HG03159 (cell line): ENCODE measurements at regions not wholly inside any gene's neighbourhood (a gene's known extent, or its start where the extent isn't known, plus 50 kb on each side); places are given as distances from the start of the nearest gene placed in this dataset.

ENCODE experiments used
- ATAC-seq: cut with Tn5 transposase; IDR thresholded peaks from one replicate; pipeline ENCODE4 v1.9.1; 2021; ENCODE audit warnings: mild to moderate bottlenecking, moderate library complexity; ENCODE audit not compliant: unreplicated experiment

DNA sequence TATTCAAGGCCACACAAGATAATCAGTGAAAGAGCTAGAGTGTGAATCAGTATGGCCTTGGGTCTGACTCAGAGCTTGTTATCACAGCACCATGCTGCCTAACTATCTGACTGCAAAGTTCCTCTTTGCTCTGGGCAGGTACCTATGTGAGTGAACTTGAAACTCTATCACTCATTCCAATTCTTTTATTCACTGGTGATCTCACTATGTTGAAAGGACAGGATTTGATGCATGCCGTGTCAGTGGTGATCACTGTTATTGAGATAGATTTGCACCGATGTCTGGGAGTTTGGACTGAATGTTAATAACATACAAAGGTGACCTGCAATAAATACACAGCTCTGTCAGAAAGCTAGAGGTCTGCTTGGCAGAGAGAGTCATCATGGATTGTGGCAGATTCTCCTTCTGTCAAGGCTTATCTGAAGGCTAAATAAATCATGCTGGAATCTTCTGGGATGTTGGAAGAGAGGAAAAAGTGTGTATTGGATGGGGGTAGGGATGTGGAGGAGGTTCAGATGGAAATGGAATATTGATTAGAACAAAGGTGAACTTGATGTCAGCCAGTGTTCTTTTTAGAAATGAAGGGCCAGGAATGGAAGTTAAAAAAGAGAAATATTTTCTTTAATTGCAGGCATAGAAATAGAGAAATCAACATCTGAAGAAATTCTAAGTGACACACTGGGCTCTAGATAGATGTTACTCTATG, 91.8 kb upstream of the TNC start:
- ATAC-seq: peak; percentile 72

DNA sequence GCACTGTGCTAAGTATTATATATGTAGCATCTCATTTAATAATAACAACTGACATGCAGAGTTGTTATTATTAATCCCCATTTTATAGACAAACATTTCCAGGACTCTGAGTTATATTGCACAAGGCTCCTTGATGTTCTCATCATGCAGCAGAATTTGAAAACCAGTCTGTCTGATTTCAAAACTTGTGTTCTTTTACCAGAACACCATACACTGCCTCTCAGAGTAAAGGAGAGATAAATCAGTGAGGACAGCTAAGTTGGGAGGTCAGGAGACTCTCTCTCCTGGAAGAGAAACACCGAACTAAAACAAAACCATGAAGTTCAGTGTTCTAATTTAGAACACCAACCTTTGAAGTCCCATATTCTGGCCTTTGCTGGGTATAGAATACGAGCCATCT, 92.7 kb upstream of the TNC start:
- ATAC-seq: no peak

DNA sequence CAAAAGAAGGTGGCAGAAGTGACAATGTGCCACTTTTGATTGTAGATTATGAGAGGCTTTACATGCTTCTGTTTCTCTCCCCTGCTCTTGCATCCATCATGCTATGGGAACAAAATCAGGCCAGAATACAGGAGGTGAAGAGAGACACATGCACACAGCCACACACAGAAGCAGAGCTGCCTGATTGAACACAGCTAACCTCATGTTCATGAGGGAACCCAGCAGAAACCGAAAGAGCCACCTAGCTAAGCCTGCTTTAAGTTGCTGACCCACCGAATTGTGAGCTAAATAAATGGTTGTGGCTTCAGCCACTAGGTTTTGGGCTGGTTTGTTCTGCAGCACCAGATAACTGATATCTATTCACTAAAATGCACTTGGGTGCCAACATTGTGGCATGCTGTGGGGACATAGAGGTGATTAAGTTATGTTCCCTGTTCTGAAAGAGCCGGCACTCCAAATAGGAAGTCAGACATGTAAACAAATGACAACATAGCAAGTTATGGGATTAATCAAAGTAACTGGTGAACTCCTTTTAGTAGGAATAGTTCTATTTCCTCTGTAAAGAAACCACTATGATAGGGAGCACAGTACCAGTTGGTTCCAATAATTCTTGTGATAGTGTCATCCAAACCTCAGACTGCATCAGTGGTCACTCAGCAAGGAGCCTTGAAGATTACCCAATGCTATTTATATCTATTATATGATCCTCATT, 93.6 kb upstream of the TNC start:
- peak; percentile 63 for ATAC-seq

DNA sequence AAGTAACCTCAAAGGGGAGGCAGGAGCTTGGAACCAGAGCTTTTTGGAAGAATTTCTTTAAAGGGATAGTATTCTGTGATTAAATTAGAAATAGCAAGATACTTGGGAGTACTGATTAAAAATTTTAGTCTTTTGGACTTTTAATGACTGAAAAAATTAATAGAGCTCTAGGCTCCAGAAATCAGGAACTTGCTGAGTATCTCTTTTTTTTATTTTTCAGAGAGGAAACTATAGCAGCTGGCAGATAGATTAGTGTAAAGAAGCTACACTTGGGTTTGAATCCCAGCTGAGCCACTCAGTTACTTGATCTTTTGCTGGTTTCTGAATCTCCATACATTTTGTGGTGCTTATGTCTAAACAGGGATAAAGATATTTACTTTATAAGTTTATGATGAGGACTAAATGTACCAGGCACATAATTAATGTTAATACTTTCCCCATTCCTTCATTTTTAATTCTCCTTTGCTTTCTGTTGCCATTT, 94.2 kb upstream of the TNC start:
- ATAC-seq: no peak

DNA sequence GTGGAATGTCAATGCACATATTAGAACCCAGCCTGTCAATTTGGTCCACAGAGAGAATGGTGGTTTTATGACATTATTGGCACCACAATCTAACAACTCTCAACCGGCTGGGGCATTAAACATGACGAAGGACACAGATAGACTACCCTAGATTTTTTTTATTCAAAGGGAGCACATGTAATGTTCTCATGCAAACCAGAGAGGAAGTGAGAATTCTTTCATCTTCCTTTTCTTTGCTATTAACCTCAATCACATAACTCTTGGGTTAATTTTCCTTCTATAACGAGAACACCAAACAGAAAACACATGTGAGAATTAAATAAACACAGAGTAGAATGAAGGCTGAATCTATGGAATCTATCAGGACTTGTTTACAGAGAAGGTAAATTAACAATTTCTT, 94.9 kb upstream of the TNC start:
- ATAC-seq: no peak

DNA sequence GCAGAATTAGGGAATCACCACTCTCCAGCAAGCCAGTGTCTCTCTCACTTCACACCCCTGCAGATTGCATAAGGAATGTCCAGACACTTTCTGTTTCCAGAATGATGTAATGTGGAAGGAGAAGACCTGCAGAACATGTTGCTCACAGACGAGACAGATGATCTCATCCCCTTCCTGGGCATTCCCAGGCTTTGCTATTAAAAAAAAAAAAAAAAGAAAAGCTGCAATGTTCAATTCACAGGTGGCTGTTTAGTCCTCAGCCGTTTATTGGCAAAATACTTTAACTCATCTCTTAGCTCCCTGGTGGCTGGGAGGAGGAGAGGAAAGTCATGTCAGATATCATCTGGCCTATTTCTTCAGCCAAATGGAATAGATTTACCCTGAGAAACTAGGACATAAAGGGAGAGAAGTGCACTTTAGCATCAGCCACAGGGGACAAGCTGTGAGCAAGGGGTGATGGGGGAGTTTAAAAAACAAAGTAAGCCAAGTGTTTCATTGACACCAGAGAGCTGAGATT, 95.9 kb upstream of the TNC start:
- ATAC-seq: no peak

DNA sequence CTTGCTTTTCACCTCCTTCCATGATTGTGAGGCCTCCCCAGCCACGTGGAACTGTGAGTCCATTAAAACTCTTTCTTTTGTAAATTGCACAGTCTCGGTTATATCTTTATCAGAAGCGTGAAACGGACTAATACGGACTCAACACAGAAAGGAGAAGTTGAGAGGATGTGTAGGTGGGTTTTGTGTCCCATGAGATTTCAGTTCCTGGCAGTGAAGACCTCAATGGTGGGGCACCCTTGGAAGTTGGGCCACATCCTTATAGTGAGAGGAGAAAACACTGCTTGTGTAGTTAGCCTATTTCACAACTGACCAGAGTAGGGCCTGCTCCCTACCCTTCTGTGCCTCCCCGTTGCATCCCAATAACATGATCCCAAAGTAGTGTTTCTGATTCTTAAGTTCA, 98.9 kb upstream of the TNC start:
- no peak for ATAC-seq

DNA sequence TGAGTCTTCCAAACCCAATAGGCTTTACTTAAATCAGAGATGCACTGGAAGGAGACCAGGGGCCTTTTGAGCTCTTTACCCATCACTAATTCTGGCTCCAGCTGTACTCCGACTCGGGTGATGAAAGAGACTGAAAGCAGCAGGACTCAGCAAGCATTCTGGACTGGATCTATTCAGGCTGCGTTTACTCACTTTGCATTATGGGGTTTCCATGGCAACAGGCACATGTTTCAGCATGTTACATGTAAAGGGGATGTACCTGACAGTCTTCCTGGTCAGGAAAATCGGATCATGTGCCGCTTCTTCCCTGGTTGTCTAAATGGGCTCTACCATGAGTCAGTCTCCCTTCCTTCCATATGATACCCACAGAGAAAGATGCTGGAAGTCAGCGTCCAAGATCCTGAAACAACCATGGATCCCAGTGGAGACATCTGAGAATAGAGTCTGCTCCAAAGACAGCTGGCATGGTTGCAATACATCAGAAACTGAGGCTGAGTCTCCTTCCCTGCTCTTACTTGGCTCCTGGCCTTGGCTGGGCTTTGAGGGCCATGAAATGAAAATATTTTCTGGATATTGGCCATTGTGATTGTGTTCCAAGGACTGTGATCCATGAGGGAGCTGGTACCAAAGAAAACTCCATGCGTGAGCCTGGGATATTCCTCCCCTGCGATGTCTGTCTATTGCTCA, 102.5 kb upstream of the TNC start:
- no peak for ATAC-seq

DNA sequence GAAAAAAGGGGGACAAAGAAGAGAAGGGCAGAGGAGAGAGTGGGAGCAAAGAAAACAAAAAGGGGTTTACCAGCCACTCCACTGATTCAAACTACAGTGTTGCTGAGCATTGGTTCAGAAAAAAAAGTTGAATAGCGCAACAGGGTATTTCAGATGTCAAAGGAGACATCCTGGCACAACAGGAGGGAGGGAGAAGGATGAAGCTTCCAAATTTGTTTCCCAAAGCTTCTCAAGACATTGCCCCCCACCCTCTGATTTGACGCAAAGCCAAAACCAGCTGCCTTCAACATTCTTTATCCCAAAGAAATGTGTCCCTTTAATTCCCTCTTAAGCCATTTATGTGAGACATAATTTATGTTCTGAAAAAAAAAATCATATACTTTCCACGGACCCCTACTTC, 105.5 kb upstream of the TNC start:
- ATAC-seq: no peak

DNA sequence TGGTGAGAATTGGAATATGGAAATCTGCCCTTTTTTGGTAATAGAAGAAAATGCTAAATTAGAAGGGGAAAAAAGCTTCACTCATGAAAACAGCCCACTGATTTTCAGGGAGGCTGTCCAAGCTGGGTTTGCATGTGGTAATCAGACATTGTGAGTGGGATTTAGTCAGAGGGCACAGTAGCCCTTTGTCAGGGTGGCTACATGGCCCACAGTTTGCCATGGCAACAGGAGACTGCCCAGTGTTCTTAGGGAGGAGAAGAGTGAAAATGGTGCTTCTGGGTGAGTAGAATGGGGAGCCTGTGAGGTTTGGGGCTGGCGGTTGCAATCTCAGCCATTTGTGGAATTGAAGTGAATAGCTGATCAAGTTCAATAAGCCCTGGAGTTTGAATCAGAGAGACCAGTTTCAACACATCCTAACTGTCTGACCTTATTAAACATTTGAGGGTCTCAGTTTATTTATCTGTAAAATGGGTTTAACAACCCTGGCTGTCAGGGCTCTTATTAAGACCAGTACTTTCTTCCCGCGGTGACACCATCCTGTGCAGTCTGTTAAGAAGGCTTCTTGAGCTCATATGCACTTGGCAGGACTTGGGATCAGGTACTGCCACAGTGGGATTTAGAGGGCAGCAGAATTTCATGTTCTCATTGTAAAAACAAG, 107.6 kb upstream of the TNC start:
- ATAC-seq: no peak

DNA sequence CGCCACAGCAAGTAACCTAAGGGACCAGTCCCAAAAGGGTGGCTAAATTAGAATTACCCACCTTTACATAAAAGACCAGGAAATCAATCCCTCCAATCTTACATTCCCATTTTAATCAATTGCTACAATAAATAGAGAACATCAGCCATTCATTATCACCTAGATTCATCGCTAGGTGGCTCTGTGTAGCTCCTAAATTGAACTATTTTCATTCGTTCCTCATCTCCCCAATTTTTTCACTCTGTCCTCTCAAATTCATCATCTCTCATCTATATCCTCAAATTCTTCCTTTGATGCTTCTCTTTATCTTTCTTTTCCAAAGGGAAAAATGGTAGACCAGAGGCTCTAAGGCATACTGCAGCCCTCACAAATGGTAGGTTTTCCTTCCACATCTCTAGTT, 108.2 kb upstream of the TNC start:
- ATAC-seq: no peak

DNA sequence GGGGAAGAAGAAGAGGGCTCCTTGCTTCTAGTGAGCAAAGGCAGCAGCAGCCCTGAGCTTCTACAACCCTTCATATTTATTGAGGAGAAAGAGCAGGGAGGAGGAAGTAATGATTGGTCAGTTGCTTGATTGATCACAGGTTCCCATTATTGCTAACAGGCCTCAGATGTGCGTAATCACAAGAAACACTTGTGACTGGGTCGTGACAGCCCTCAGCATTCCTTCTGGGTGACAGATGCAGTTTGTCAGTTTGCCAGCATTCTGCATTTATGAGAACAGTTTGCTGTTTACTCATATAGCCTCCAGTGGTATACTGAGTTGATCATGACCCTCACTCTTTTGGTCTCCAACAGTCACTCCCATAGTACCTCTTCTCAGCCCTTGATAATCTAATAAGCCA, 111.5 kb upstream of the TNC start:
- no peak for ATAC-seq

DNA sequence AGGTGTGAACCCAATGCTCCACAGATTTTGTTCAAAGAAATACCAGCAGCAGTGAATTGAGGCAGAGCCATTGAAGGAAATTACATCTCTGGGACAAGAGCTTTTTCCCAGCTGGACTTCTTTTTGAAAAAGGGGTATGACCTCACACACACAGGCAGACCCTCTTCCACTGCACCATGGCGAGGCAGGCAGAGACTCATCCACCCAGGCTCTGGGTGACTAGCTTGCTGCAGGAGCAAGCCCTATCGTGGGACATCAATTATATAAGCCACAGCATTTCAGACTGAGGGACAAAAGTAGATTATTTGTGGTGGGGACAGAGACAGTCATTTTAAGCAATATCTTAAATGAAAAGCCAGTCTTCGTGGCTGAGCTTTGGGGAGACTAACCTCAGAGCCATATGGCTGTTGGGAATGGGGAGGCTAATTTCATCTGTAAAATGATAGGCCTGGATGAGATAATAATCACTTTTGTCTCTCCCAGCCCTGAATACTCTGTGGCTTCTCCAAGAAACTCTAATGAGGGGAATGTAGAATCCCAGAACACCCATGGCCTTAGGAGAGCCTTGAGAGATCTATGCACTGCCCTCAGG, 113.1 kb upstream of the TNC start:
- ATAC-seq: no peak

DNA sequence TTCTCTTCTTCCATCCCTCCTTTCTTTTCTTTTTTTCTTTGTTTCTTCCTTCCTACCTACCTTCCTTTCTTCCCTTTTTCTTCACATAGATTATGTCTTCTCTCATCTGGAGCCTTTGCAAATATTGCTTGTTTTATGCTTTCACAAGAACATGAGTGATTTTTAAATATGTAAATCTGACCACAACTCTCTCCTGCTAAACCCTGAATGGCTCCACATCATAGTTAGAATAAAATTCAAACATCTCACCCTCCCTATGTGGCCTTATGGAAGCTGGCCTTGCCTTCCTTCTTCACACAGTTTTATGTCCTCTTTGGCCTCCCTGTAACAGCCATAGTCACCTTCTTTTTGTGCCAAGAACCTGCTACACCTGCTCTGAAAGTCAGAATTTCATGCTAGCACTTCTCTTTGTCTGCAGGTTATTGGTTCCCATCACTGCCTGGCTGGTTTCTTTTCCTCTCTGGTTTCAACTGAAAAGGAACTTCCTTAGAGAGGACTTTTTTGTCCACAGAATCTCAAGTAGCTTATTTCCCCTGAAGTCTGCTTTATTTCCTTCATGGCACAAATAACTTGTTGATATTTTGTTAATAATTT, 114.3 kb upstream of the TNC start:
- no peak for ATAC-seq

DNA sequence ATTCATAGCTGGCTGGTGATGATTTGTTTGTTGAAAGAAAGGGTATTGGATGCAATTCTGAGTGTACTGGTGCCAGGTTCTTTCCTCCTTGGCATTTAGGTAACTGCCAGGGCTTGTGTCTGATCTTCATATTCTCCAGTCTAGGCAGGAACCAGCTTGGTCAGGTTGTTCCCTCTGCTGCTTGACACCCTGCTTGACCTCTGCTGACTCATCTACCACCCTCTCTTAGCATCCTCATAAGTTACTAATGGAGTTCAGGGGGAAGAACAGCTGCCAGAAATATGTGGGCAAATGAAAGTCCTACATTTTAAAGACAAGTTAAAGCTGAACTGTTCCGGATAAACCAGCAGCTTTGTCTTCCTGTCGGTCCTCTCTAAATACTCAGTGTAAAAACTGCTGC, 116.1 kb upstream of the TNC start:
- peak; percentile 76 for ATAC-seq

DNA sequence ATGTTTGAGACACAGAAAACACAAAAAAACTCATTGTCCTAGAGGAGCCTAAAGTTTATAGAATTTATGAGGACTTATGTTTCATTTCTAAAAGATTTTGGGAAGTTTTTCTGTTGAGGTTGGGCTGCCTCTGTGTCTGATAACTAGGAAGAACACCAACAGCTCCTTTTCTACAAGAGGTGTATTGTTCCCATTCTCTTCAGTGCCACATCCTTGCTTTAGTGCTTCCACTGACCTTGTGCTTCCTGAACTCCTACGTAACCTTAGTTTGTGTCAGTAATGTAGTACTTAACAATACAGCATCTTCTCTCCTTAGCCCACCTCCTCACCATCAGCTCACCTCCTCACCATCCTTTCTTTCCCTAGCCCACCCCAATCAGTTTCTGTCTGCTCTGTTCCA, 117.3 kb upstream of the TNC start:
- no peak for ATAC-seq

DNA sequence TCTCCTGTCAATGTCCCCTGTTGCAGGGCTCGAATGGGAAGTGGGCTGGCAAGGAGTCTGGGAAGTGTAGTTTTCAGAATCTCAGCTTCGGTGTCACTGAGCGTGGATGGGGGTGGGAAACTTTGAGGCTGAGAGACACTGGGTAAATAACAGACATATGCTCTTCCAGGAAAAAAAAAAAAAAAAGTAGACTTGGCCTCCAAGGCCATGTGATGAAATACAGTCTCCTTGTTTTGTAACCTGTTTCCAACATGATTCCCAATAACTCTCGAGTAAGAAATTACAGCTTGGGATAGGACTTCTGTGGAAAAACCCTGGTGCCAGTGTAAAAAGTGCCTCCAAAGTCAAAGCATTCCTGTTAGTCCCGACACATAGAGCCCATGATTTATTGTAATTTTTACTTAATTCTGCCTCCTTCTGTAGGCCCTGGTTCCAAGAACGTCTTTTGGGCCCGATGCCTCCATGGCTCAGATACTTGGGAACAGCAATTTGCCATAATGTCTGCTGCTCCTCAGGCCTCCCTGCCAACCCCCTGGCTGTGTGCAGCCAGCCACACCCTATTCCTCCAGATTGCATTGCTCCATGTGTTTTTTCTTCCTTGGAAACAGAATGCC, 119.5 kb upstream of the TNC start:
- ATAC-seq: no peak

DNA sequence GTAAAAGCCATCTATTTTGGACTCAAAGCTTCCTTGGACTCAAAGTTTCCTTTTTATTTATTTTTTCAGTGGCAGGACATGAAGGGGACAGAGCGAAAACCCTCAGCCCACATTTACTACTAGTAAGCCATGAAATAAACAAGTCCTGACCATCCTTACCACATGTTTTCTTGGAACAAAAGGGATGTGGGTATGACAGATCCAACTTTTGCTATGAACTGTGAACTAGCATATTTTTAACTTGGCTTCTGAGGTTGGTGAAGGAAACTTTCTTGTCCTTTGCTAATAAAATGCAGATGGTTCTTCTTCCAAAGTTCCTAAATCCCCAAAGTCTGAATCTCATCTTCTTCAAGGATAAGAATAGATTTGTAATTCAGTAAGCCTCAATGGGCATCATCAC, 122.7 kb upstream of the TNC start:
- ATAC-seq: no peak

DNA sequence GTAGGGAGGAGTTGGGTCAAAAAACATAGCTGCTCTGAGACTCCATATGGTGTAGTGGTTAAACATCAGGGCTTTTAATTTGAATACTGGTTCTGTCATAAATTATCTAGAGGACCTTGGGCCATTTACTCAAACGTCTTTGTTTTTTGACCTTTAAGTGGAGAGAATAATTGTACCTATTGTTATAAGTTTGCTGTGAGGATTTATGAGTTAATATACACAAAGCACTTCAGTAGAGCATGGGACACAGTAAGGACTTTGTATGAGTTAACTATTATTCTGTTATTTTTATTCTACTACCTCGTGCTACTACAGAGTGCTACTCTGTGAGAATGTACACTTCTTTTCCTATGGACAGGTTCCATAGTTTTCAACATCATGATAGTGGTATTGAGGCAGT, 123.7 kb upstream of the TNC start:
- ATAC-seq: no peak

DNA sequence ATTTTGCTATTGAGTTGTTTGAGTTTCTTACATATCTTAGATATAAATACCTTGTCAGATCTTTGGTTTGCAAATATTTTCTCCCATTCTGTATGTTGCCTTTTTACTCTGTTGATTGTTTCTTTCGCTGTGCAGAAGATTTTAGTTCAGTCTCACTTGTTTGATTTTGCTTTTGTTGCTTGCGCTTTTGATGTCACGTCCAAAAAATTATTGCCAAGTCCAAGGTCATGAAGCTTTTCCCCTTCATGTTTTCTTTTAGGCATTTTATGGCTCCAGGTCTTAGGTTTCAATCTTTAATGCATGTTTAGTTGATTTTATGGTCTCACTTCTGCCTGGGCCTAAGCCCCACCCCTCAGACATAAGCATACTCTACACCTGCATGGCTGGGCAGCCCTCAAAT, 131.5 kb upstream of the TNC start:
- ATAC-seq: no peak
